ENCODE measurements at regions not wholly inside any gene's neighbourhood (a gene's known extent, or its start where the extent isn't known, plus 50 kb on each side); places are given as distances from the start of the nearest gene placed in this dataset.

GRCh38 chr7:136189506-136189998 is 212.4 kb upstream of the MTPN start:
- Histone ChIP-seq H3K27me3 (no peaks in the 10 kb centered on the region), H3K4me3 (no peak overlapping the region), H3K27ac (no peak overlapping the region), H3K36me3 (no peaks in the 10 kb centered on the region), H3K4me1 (no peaks in the 10 kb centered on the region), H3K9me3 (peaks cover 0 to 13% of the 10 kb centered on the region in 2 donors)
- no peak for ATAC-seq
- DNase-seq = no peak
- no peak for TF ChIP-seq CTCF (IDR thresholded peaks at IDR 0.05)
- intact Hi-C loops (cut with DNase I) = no loop called here

- ATAC-seq = no peak
Observed at GRCh38 chr7:136186281-136186680, 209.1 kb upstream of the MTPN start.

GRCh38 chr7:136184719-136185118 is 207.6 kb upstream of the MTPN start:
- no peaks in the 10 kb centered on the region for H3K9me3 ChIP-seq
- H3K4me1 ChIP-seq = no peaks in the 10 kb centered on the region
- H3K27me3 ChIP-seq = no peaks in the 10 kb centered on the region
- DNase-seq (no peak), ATAC-seq (no peak)
- TF ChIP-seq CTCF (IDR thresholded peaks at IDR 0.05) = no peak
- no peak overlapping the region for H3K27ac ChIP-seq
- no peaks in the 10 kb centered on the region for H3K36me3 ChIP-seq
- no peak overlapping the region for H3K4me3 ChIP-seq
- intact Hi-C loops (cut with DNase I) = no loop called here

More at GRCh38 chr7:136186281-136186680, 209.1 kb upstream of the MTPN start:
- no peaks in the 10 kb centered on the region for H3K9me3 ChIP-seq
- no peaks in the 10 kb centered on the region for H3K27me3 ChIP-seq
- no peak overlapping the region for H3K4me3 ChIP-seq
- no peak overlapping the region for H3K27ac ChIP-seq
- H3K4me1 ChIP-seq = no peaks in the 10 kb centered on the region
- no peak for TF ChIP-seq CTCF (IDR thresholded peaks at IDR 0.05)
- no peaks in the 10 kb centered on the region for H3K36me3 ChIP-seq
- no peak for DNase-seq
- intact Hi-C loops (cut with DNase I) = no loop called here

GRCh38 chr7:136183981-136184380 is 206.8 kb upstream of the MTPN start:
- no peaks in the 10 kb centered on the region for H3K4me1 ChIP-seq
- H3K9me3 ChIP-seq = no peaks in the 10 kb centered on the region
- H3K36me3 ChIP-seq = no peaks in the 10 kb centered on the region
- TF ChIP-seq CTCF (IDR thresholded peaks at IDR 0.05) = no peak
- H3K27me3 ChIP-seq = no peaks in the 10 kb centered on the region
- intact Hi-C loops (cut with DNase I) = no loop called here
- H3K27ac ChIP-seq = no peak overlapping the region
- H3K4me3 ChIP-seq = no peak overlapping the region
- DNase-seq (peak in 1 of 4 donors; percentile 3), ATAC-seq (no peak)

- DNase-seq (no peak), ATAC-seq (no peak)
- Histone ChIP-seq H3K36me3 (no peaks in the 10 kb centered on the region), H3K27me3 (no peaks in the 10 kb centered on the region), H3K9me3 (no peaks in the 10 kb centered on the region), H3K4me1 (no peaks in the 10 kb centered on the region), H3K27ac (no peak overlapping the region), H3K4me3 (no peak overlapping the region)
- intact Hi-C loops (cut with DNase I) = no loop called here
- no peak for TF ChIP-seq CTCF (IDR thresholded peaks at IDR 0.05)
Observed at GRCh38 chr7:136180984-136181383, 203.8 kb upstream of the MTPN start.

All from left lung (tissue), 4 donors.